GM19240 (cell line): ENCODE measurements at regions not wholly inside any gene's neighbourhood (a gene's known extent, or its start where the extent isn't known, plus 50 kb on each side); places are given as distances from the start of the nearest gene placed in this dataset.

ENCODE experiments used
- DNase-seq: peaks from one replicate; pipeline ENCODE4 v3.0.0; 2011; ENCODE audit warnings: low spot score; ENCODE audit not compliant: insufficient read length

GRCh38 chr11:80107415-80107814, 666.6 kb upstream of the TENM4 start:
- DNase-seq: no peak

- DNase-seq: no peak
Measured at GRCh38 chr11:80104191-80104590, 663.4 kb upstream of the TENM4 start.

GRCh38 chr11:80103142-80103859, 662.5 kb upstream of the TENM4 start:
- no peak for DNase-seq

- no peak for DNase-seq
Measured at GRCh38 chr11:80097146-80097545, 656.3 kb upstream of the TENM4 start.

- DNase-seq: no peak
Measured at GRCh38 chr11:80096736-80097135, 655.9 kb upstream of the TENM4 start.

- no peak for DNase-seq
Measured at GRCh38 chr11:80086496-80087055, 645.7 kb upstream of the TENM4 start.

GRCh38 chr11:80085563-80085962, 644.7 kb upstream of the TENM4 start:
- no peak for DNase-seq

GRCh38 chr11:80084608-80085007, 643.8 kb upstream of the TENM4 start:
- no peak for DNase-seq

GRCh38 chr11:80083531-80083951, 642.7 kb upstream of the TENM4 start:
- DNase-seq: no peak

- DNase-seq: no peak
Measured at GRCh38 chr11:80082406-80082805, 641.6 kb upstream of the TENM4 start.

- DNase-seq: no peak
Measured at GRCh38 chr11:80077113-80077512, 636.3 kb upstream of the TENM4 start.

GRCh38 chr11:80074837-80075236, 634.0 kb upstream of the TENM4 start:
- no peak for DNase-seq

- DNase-seq: no peak
Measured at GRCh38 chr11:80066291-80066690, 625.5 kb upstream of the TENM4 start.

- DNase-seq: no peak
Measured at GRCh38 chr11:80065086-80065485, 624.3 kb upstream of the TENM4 start.

- DNase-seq: no peak
Measured at GRCh38 chr11:80061056-80061455, 620.2 kb upstream of the TENM4 start.

- no peak for DNase-seq
Measured at GRCh38 chr11:80054582-80055165, 613.8 kb upstream of the TENM4 start.

- DNase-seq: no peak
Measured at GRCh38 chr11:80048513-80048912, 607.7 kb upstream of the TENM4 start.

- DNase-seq: no peak
Measured at GRCh38 chr11:80041136-80042000, 600.5 kb upstream of the TENM4 start.

- DNase-seq: no peak
Measured at GRCh38 chr11:80034801-80035200, 594.0 kb upstream of the TENM4 start.

- DNase-seq: no peak
Measured at GRCh38 chr11:80031014-80031600, 590.3 kb upstream of the TENM4 start.

- DNase-seq: no peak
Measured at GRCh38 chr11:80028998-80029397, 588.2 kb upstream of the TENM4 start.

- no peak for DNase-seq
Measured at GRCh38 chr11:80024119-80024518, 583.3 kb upstream of the TENM4 start.
